ENCODE measurements at regions not wholly inside any gene's neighbourhood (a gene's known extent, or its start where the extent isn't known, plus 50 kb on each side); places are given as distances from the start of the nearest gene placed in this dataset.
"Not testable (repeated sequence)": the region's sequence is repeated elsewhere in the genome, so short reads cannot be mapped to it uniquely, and the experiment has no call there.

GRCh38 chr10:53463539-53463938 is 691.0 kb upstream of the MBL2 start:
- H3K27me3 ChIP-seq (ENCODE audit: insufficient read depth, low read length), result no peaks in the 10 kb centered on the region
- no peak overlapping the region for H3K4me3 ChIP-seq (ENCODE audit: low read length)
- no peaks in the 10 kb centered on the region for H3K4me1 ChIP-seq (ENCODE audit: insufficient read depth, low read length)
- peaks cover 17% of the 10 kb centered on the region for H3K9me3 ChIP-seq (ENCODE audit: low read depth, low read length)

GRCh38 chr10:53458007-53458406 is 685.4 kb upstream of the MBL2 start:
- Histone ChIP-seq H3K4me1 (ENCODE audit: insufficient read depth, low read length) (no peaks in the 10 kb centered on the region), H3K9me3 (ENCODE audit: low read depth, low read length) (peaks cover 12% of the 10 kb centered on the region), H3K4me3 (ENCODE audit: low read length) (no peak overlapping the region), H3K27me3 (ENCODE audit: insufficient read depth, low read length) (no peaks in the 10 kb centered on the region)

DNA sequence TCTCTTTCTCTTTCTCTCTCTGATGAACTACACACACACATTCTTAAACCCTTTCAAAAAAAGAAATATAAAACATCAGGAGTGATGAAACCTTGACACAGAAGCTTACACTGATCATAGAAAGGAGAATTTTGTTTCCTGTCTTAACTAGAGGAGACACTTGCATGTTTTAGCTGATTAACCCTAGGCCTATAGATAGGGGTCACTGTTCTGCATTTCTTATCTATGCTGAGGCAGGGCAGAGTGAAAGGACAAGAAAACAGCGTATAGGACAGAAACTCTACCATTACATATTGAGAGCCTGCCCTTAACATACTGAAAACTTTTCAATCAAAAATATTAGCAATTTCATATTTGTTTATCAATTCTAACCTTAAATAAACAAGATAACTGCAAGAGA is 680.6 kb upstream of the MBL2 start:
- no peaks in the 10 kb centered on the region for H3K4me1 ChIP-seq (ENCODE audit: insufficient read depth, low read length)
- H3K27me3 ChIP-seq (ENCODE audit: insufficient read depth, low read length), result no peaks in the 10 kb centered on the region
- H3K9me3 ChIP-seq (ENCODE audit: low read depth, low read length), result no peaks in the 10 kb centered on the region
- no peak overlapping the region for H3K4me3 ChIP-seq (ENCODE audit: low read length)

DNA sequence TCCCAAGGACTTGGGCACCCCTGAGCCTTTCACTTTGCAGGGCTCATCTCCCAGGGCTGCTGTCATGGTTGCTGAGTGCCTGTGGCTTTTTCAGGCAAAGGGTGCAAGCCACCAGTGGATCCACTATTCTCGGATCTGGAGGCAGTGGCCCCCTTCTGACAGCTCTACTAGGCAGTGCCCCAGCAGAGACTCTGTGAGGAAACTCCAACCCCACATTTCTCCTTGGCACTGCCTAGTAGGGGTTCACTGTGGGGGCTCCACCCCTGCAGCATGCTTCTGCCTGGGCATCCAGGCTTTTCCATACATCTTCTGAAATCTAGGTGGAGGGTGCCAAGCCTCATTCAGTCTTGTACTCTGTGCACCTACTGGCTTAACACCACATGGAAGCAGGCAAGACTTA is 675.0 kb upstream of the MBL2 start:
- Histone ChIP-seq H3K4me3 (ENCODE audit: low read length) (no peak overlapping the region), H3K9me3 (ENCODE audit: low read depth, low read length) (no peaks in the 10 kb centered on the region), H3K4me1 (ENCODE audit: insufficient read depth, low read length) (no peaks in the 10 kb centered on the region)

GRCh38 chr10:53441843-53442242 is 669.3 kb upstream of the MBL2 start:
- Histone ChIP-seq H3K27me3 (ENCODE audit: insufficient read depth, low read length) (no peaks in the 10 kb centered on the region), H3K4me1 (ENCODE audit: insufficient read depth, low read length) (no peaks in the 10 kb centered on the region), H3K4me3 (ENCODE audit: low read length) (no peak overlapping the region), H3K9me3 (ENCODE audit: low read depth, low read length) (no peaks in the 10 kb centered on the region)

More for the DNA sequence above, 675.0 kb upstream of the MBL2 start:
- no peaks in the 10 kb centered on the region for H3K27me3 ChIP-seq (ENCODE audit: insufficient read depth, low read length)

DNA sequence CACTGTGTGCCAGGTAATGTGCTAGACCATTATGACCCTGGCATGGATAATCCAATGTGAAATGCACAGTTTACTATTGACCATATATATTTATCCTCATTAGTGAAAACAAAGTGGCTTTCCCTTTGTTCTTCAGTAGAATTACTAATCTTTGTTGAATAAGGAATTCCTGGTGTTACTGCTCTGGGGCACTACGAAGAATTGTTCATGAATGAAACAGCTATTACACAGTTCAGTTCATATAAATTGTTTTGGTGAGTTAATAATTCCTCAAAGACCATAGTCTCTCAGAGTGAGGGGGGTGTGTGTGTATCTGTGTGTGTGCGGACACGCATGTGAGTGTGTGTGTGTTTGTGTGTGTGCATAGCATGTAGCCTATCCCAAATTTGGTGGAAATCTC is 668.0 kb upstream of the MBL2 start:
- no peak overlapping the region for H3K4me3 ChIP-seq (ENCODE audit: low read length)
- no peaks in the 10 kb centered on the region for H3K27me3 ChIP-seq (ENCODE audit: insufficient read depth, low read length)
- no peaks in the 10 kb centered on the region for H3K4me1 ChIP-seq (ENCODE audit: insufficient read depth, low read length)
- H3K9me3 ChIP-seq (ENCODE audit: low read depth, low read length), result no peaks in the 10 kb centered on the region

GRCh38 chr10:53439075-53439474 is 666.5 kb upstream of the MBL2 start:
- not testable (repeated sequence) for H3K27me3 ChIP-seq (ENCODE audit: insufficient read depth, low read length); H3K9me3 ChIP-seq (ENCODE audit: low read depth, low read length); H3K4me3 ChIP-seq (ENCODE audit: low read length); H3K4me1 ChIP-seq (ENCODE audit: insufficient read depth, low read length)

GRCh38 chr10:53434413-53434812 is 661.8 kb upstream of the MBL2 start:
- no peaks in the 10 kb centered on the region for H3K27me3 ChIP-seq (ENCODE audit: insufficient read depth, low read length)
- no peaks in the 10 kb centered on the region for H3K9me3 ChIP-seq (ENCODE audit: low read depth, low read length)
- H3K4me3 ChIP-seq (ENCODE audit: low read length), result no peak overlapping the region
- H3K4me1 ChIP-seq (ENCODE audit: insufficient read depth, low read length), result no peaks in the 10 kb centered on the region

GRCh38 chr10:53432035-53432434 is 659.5 kb upstream of the MBL2 start:
- Histone ChIP-seq H3K4me3 (ENCODE audit: low read length) (no peak overlapping the region), H3K9me3 (ENCODE audit: low read depth, low read length) (peaks cover 5% of the 10 kb centered on the region), H3K27me3 (ENCODE audit: insufficient read depth, low read length) (no peaks in the 10 kb centered on the region), H3K4me1 (ENCODE audit: insufficient read depth, low read length) (no peaks in the 10 kb centered on the region)

GRCh38 chr10:53430974-53431373 is 658.4 kb upstream of the MBL2 start:
- Histone ChIP-seq H3K4me1 (ENCODE audit: insufficient read depth, low read length) (no peaks in the 10 kb centered on the region), H3K4me3 (ENCODE audit: low read length) (no peak overlapping the region), H3K9me3 (ENCODE audit: low read depth, low read length) (peaks cover 5% of the 10 kb centered on the region), H3K27me3 (ENCODE audit: insufficient read depth, low read length) (no peaks in the 10 kb centered on the region)

DNA sequence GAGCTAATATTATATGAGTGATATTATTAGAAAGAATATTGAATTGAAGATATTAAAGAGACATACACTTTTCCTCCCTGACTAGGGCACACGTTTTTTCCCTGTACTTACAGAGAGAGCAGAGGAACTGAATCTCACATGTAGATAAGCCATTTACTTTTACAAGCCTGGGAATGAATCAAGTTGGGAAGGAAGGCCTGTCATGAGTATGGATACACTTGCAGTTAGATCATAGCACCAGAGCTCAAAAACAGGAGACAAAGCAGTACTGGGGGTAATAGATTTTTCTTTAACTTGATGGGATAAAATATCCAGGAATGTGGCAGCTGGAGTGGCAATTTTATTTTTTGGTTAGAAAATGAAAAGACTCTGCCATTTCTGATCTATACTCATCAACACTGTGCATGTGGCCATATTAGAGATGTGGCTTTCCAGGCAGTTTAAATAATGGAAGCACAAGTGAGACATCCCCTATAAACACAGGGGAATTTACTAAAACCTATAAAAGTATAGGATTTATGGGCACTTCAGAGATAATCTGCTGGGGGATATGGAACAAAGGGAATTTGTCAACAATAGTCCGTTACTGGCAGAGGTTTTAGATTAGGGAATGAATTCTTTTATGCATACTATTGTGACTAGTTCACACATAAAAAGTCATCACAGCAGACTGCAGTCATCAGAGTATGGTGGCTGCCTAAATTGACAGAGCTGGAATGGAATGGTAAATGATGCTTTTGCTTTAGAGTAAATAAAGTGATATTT is 657.7 kb upstream of the MBL2 start:
- Histone ChIP-seq H3K4me3 (ENCODE audit: low read length) (no peak overlapping the region), H3K9me3 (ENCODE audit: low read depth, low read length) (peaks cover 5% of the 10 kb centered on the region), H3K27me3 (ENCODE audit: insufficient read depth, low read length) (no peaks in the 10 kb centered on the region), H3K4me1 (ENCODE audit: insufficient read depth, low read length) (no peaks in the 10 kb centered on the region)

DNA sequence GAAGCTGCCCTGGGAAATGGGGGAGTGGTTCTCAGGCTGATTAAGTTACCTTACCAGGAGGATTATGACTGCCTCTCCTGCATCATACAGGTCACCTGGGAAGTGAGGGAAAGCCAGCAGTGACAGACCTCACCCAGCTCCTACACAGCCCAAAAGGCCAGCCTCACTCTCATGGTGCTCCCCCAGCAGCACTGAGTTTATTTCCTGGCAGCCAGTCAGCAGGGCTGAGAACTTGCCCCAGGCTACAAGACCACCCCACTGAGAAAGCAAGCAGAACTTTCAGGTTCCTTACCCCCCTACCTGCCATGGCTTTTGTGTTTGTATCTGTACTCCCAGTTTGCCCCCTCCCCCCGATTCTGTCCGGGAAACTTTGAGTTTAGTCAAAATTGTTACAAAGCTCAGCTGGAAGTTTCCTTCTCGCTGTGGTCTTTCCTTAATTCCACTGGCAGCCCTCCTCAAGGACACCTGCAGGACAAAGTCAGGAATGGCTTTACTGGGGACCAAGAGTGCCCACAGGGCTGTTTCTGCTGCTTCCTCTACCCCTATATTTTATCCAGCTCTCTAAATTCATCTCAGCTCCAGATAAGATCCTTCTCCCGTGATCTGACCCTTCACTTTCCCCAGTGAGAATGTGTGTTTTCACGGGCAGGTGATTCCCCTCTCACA is 649.8 kb upstream of the MBL2 start:
- no peaks in the 10 kb centered on the region for H3K27me3 ChIP-seq (ENCODE audit: insufficient read depth, low read length)
- H3K4me3 ChIP-seq (ENCODE audit: low read length), result no peak overlapping the region

DNA sequence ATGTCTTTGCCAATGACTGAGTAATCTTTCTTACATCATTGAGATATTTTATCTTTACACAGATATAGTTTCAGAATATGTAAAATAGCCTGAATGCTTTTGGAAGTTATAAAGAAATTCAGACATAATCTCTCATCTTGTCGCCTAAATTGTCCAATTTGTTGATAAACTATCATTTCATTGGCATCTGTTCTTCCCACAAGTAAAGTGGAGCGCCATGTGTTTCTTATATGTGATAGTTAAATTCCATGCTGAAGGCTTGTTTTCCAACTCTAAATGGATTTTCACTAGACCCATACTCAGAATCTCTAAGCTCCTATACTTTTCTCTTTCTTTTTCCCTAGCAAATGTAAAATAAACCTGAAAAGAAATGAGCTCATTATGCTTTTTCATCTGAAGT is 640.1 kb upstream of the MBL2 start:
- no peaks in the 10 kb centered on the region for H3K27me3 ChIP-seq (ENCODE audit: insufficient read depth, low read length)
- H3K9me3 ChIP-seq (ENCODE audit: low read depth, low read length), result no peaks in the 10 kb centered on the region
- no peak overlapping the region for H3K4me3 ChIP-seq (ENCODE audit: low read length)
- H3K4me1 ChIP-seq (ENCODE audit: insufficient read depth, low read length), result no peaks in the 10 kb centered on the region

More for the DNA sequence above, 649.8 kb upstream of the MBL2 start:
- Histone ChIP-seq H3K4me1 (ENCODE audit: insufficient read depth, low read length) (no peaks in the 10 kb centered on the region), H3K9me3 (ENCODE audit: low read depth, low read length) (peaks cover 5% of the 10 kb centered on the region)

DNA sequence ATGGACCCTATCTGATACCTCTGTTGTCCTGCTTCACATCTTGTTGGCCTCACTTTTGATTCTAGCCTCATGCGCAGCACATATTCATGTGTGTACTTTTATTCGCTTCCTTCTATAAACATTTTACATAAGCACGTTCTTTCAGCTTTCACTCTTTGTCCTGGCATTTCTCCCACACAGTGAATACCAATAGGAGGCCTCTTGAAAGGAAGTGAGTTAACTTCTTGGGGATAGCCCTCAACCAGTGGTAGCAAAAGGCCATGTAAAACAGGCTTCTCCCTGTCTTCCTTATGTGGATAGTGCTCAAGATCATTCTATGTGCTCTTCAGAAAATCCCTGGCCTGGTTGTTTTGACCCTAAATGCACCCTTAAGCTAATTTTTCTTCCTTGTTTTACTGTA is 633.9 kb upstream of the MBL2 start:
- no peaks in the 10 kb centered on the region for H3K9me3 ChIP-seq (ENCODE audit: low read depth, low read length)
- no peak overlapping the region for H3K4me3 ChIP-seq (ENCODE audit: low read length)
- no peaks in the 10 kb centered on the region for H3K4me1 ChIP-seq (ENCODE audit: insufficient read depth, low read length)
- no peaks in the 10 kb centered on the region for H3K27me3 ChIP-seq (ENCODE audit: insufficient read depth, low read length)

- Histone ChIP-seq H3K4me1 (ENCODE audit: insufficient read depth, low read length) (no peaks in the 10 kb centered on the region), H3K27me3 (ENCODE audit: insufficient read depth, low read length) (no peaks in the 10 kb centered on the region)
Measured at GRCh38 chr10:53403688-53404087, 631.1 kb upstream of the MBL2 start.

GRCh38 chr10:53402594-53402993 is 630.0 kb upstream of the MBL2 start:
- Histone ChIP-seq H3K9me3 (ENCODE audit: low read depth, low read length) (peaks cover 4% of the 10 kb centered on the region), H3K4me1 (ENCODE audit: insufficient read depth, low read length) (no peaks in the 10 kb centered on the region), H3K4me3 (ENCODE audit: low read length) (no peak overlapping the region), H3K27me3 (ENCODE audit: insufficient read depth, low read length) (no peaks in the 10 kb centered on the region)

More at GRCh38 chr10:53403688-53404087, 631.1 kb upstream of the MBL2 start:
- H3K4me3 ChIP-seq (ENCODE audit: low read length), result no peak overlapping the region
- H3K9me3 ChIP-seq (ENCODE audit: low read depth, low read length), result peaks cover 4% of the 10 kb centered on the region

All from mononuclear cell (primary cell).